Spleen (tissue), 7 donors: ENCODE measurements at regions not wholly inside any gene's neighbourhood (a gene's known extent, or its start where the extent isn't known, plus 50 kb on each side); places are given as distances from the start of the nearest gene placed in this dataset.

ENCODE experiments used
- CTCF ChIP-seq, 11 experiments: fragments of 200-600 bp in 7 of 11; fragments of 450-650 bp in 4 of 11; sonication (generic) in 4 of 11; IDR thresholded peaks in 8 of 11; conservative IDR thresholded peaks in 3 of 11; 1 replicate in 7 of 11; 2 replicates in 4 of 11; pipeline versions ENCODE4 v1.4.0 to v1.8.0; 2016 to 2021; ENCODE audit warnings: antibody characterized with exemption in 11 of 11, inconsistent platforms in 4 of 11, mild to moderate bottlenecking in 1 of 11
- POLR2A ChIP-seq, 3 donors: fragments of 450-650 bp; IDR thresholded peaks; one replicate each; pipeline ENCODE4 v1.5.1; 2017; ENCODE audit warnings: antibody characterized with exemption in 3 of 3, mild to moderate bottlenecking in 1 of 3
- donor health status: DM: no; HTN: no; CAD: no; lungs with moderate emphysema.
- donor health status: DM: no; HTN: no; CAD: no.
- donor health status: DM: no; HTN: no; CAD: no.

- TF ChIP-seq POLR2A (IDR thresholded peaks at IDR 0.05) = no peak
- TF ChIP-seq CTCF (IDR thresholded peaks at IDR 0.05 in 8 of 11, conservative IDR thresholded peaks at IDR 0.05 in 3 of 11) = no peak
Measured at GRCh38 chr10:64102916-64103315, 581.7 kb downstream of the REEP3 start.
